NCI-H748 treated with DMSO at 0.1 percent for 48 hours (cell line): ENCODE measurements at regions not wholly inside any gene's neighbourhood (a gene's known extent, or its start where the extent isn't known, plus 50 kb on each side); places are given as distances from the start of the nearest gene placed in this dataset.
A peak's percentile ranks its signal among the peaks of the same experiment; 100 is the strongest.

Source experiments
- DNase-seq: peaks from one replicate; lab custom pipeline; 2025; lab: John Stamatoyannopoulos, UW

DNA sequence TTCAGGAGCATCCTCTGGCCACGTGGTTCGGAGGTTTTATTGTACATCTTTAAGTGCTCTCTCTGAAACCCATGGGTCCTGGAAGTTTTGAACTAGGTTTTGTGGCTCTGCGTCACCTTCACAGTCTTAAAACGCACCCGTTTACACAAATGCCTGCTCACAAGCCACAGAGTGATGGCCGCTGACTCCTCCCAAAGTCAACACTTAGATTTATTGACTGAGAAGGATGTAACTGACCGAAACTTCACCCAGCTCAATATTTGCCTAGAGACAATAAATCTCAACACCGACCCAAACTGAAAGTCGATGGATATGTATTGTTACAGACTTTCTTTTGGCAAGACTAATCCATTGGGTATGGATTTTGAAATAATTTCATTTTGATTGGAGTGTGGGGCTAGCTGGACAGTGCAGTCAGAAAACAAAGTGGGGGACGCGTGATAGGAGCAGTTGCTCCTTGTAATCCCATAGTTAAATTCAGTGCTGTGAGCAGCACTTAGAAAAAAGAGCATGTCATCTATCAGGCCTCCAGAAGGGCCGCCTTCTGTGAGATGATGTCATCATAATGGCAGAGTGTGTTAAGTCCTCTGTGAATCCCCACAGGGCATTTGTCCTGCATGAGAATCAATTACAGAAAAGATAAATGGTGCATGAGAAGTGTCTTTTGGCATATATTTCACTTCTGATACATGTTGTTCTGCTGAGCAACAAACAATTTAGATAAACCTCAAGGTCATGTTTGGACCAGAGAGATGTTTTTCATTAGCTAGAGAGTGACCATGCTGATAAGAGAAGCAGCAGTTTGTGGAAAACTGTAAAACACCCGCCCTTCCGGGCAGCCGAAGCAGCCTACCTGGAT lies 183.7 kb downstream of the INO80D start:
- DNase-seq: peak; percentile 83

DNA sequence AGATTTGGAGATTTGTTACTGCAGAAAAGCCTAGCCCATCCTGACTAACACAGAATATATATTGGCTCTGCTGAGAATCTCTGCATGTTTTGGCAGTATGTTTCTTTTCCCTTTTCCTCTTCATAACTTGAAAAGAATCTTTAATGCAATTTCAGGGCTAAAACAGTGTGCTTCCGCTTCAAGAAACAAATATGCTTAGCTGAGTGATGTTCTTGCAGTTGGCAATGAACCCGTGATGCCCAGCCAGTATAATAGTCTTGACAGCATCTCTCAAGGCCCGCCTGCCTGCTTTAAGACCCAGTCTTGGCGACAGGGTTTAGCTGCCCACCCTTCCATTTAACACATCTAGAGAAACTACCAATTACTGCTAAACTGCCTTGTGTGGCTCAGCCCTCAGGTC lies 184.5 kb downstream of the INO80D start:
- no peak for DNase-seq

DNA sequence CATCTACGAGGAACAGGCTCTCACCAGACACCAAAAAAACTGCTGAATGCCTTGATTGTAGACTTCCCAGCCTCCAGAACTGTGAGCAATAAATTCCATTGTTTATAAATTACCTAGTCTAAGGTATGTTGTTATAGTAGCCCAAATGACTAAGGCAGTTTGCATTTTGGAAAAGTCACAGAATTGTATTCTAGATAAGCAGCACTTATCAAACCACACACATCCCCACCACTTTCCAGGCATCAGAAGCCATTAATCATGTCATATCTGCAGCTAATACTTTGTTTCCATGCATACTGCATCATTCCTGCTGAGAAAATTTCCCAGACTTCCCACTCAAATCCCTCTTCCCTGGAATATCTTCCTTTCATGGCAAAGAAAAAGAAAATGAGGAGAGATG lies 187.2 kb downstream of the INO80D start:
- no peak for DNase-seq

DNA sequence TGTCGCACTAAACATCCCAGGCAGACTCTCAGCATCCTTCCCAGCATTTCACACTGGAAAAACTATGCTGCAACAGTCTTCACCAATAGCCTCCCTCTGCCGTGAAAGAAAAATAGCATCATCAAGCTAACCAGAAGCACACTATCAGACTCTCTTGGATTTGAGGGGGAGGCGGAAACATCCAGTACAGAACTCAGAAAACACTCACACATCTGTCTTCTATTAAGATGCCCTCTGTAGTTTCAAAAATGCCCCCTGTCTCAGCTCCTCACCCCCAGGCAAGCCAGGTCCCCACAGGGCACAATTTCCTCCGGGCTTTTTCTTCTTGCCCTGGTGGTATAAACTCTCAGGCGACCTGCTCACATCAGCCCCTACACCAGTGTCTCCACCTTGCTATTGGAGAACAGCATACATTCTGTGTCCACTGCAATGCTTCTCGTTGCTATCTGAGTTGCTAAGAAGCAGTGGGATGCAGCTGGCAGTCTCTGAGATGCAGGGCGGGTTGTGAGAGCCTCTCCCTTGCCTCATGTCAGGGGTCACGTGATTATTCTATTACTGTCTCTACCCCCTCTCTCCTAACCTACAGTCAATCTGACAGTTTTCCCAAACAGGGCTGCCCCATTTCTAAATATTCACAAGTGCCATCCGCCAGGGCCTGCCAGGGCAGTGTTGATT lies 189.9 kb downstream of the INO80D start:
- DNase-seq: no peak

DNA sequence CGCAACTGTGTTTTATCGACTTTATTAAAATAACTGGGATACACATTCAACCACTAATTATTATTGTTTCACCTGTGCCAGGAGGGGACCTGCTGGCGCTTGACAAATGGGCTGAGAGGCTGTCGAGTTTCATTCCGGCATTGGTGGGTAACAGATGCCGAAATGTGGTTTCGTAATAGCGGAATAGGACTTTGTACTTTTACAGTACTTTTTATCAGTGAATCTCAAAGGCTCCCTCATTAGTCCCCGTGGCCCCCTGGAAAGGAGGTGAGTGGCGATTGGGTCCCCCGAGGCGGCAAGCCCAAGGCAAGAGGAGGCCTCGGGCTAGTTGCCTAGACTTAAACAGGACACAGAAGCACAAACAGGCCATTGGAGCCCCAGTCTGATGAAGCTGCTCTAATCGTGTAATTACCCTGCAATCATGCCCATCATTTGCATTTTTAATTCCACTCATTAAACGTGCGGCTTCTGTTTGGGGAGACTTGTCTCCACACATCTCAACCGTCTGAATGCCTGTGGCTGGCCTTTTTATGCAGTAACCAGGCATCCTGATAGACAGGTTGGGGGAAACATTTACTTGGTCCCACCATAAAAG lies 193.2 kb downstream of the INO80D start:
- DNase-seq: no peak

DNA sequence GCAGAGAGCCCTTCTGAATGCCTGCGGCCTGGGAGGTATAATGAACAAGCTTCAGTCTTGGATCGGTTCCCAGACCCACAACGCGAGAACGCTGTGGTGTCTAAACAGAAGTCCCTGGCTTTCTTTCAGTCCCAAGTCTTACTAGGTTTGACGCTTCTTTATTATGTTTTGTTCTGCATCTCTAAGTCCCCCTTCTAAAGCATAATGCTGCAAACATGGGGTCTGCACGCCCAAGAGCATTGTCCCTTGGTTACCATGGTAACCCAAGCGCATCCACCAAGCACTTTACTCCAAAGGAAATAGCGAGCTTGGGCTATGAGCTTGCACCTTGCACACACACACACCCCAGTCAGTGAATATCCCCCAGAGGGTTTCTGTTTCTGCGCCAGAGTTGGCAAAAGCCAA lies 193.7 kb downstream of the INO80D start:
- peak; percentile 52 for DNase-seq

DNA sequence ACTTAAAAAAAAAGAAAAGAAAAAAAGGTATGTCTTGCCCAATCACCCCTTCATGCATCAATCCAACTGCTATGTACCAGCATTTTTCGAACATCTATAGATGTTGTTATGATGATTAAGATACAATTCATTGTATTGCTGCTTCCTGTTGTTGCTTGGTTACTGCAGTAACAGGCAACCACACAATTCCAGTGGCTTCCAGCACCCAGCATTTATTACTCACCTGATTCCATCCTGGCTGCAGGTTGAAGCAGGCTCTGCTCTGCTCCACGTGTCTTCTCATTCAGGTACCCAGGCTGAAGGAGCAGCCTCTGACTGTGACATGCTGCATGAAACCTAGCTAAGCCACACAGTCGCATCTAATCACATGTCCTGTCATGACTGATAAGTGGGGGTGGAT lies 196.9 kb downstream of the INO80D start:
- DNase-seq: no peak

DNA sequence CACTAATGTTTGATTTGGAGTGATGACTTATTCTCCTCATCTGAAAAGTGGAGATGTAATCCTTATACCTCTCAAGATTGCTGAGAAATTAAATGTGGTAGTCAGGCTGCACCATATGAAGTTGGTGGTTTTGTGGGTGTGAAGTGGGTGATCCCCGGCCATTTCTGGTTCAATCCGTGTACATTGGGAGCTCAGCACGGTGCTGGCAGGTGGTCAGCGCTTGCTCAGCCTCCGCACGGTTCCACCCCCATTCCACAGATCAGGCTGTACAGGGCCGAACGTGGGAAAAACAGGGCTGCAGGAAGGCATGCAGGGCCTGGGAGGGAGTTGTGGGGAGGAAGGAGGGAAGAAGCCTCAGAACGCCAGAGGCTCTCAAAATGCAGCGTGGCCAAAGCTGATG lies 198.3 kb downstream of the INO80D start:
- DNase-seq: no peak

DNA sequence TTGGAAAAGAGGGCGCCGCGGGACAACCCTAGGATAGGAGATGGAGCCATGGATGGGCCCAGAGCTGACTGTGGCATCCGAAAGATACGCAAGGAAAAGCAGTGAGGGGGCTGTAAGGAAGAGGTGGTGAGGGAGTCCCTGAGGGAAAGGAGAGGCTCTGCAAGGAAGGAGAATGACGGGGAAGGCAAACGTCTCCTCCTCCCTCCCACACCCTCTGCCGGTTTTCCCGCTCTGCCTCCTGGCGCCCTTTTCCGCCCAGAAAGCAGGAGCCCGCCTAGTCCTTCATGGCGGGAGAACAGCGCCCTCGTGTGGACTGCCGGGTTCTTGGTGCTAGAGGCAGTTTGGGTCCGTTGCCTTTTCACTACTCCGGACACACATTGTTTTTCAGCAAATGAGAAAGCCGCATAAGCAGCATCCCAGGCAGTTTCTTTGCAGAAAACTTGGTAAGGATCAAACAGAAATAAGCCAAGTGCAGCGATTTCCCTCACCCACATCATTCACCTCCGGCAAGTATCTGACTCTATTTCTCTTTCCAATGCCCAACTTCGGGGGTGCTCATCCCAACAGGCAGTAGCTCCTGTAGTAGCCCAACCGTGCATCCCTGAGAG lies 200.4 kb downstream of the INO80D start:
- DNase-seq: no peak

DNA sequence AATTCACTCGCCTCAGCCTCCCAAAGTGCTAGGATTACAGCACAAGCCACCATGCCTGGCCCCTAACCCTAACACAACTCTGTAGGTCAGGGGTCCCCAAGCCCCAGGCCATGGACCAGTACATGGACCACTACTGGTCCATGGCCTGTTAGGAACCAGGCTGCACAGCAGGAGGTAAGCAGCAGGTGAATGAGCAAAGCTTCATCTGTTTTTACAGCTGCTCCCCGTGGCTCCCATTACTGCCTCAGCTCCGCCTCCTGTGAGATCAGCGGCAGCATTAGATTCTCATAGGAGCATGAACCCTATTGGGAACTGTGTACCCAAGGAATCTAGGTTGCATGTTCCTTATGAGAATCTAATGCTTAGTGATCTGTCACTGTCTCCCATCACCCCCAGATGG lies 201.7 kb downstream of the NRP2 start:
- DNase-seq: no peak

DNA sequence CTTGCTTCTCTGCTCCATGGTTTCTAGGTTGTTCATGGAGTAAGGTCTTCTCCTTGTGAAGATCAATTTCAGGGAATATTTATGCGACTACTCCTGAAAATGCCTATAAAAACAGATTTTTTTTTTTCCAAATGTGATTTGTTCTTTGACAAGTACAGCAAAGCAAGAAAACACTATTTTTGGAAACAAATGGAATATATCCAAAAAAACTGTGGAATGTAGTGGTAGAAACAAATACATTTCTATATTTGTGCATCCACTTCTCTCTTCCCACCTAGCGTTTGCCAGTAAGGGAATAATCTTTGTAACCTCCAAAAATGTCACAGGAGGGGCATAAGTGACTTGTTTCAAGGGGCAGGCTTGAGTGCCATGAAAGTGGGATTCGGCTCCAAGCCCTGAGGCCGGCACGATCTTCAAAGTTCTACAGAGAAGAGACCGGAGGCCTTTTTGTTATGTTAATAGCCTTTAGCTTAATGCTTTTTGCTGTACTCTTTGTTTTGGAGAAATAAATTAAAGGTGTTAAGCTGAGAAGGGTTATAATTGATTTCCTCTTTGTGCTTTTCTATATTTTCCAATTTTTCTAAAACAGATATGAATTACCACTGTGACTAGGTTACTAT lies 200.6 kb downstream of the NRP2 start:
- DNase-seq: no peak

DNA sequence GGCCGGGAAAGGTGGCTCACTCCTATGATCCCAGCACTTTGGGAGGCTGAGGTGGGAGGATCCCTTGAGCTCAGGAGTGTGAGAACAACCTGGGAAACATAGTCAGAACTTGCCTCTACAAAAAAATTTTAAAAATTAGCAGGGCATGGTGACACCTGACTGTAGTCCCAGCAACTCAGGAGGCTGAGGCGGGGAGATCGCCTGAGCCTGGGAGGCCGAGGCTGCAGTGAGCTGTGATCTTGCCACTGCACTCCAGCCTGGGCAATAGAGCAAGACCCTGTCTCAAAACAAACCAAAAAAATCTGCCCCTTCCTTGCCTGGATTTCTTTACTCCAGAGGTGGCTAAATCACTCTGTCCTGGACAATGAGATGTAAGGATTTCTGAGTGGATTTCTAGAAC lies 197.7 kb downstream of the NRP2 start:
- no peak for DNase-seq

DNA sequence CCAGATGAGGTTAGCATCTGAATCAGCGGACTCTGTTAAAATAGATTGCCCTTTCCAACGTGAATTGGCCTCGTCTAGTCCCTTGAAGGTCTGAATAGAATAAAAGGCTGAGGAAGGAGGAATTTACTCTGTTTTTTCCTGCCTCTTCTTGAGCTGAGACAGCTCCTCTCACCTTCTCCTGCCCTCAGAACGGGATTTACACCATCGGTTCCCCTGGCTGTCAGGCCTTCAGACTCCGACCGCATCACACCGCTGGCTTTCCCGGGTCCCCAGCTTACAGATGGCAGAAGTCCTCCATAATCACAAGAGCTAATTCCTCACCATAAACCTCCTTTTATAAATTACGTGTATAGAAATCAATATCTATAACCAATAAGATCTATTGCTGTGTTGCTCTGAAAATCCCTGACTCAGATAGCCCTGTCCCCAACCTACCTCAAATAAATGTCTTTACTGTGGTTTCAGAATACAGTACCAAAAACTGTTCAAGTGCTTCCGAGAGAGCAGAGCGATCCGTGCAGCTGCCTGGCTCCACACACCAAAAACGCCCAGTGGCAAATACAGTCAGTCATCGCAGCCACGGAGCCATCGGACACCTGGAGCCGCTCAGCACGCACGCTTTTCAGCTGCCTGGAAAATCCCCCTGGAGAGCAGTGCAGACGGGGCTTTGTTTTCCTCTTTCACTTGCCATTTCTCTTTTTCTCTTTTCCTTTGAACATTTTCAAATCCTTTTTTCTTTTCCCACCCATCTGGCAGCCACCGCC lies 196.9 kb downstream of the NRP2 start:
- DNase-seq: no peak

DNA sequence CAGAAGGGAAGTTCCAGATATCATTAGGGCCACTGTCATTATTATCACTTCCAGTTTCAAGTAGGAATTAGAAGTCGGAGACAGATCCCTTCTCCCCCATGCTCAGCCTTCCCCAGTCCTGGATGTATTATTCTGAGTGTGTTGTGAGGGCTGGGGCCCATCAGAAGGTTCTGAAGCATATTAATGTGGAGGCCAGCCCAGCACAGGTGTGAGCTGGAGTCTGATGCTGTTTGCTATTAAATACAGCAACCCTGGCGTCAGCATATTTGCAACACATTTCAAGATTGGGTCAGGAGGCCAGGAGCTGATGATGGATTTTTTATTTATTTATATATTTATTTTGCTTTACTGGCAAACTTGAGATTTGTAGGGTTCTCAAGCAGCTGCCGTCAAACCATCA lies 195.2 kb downstream of the NRP2 start:
- no peak for DNase-seq

DNA sequence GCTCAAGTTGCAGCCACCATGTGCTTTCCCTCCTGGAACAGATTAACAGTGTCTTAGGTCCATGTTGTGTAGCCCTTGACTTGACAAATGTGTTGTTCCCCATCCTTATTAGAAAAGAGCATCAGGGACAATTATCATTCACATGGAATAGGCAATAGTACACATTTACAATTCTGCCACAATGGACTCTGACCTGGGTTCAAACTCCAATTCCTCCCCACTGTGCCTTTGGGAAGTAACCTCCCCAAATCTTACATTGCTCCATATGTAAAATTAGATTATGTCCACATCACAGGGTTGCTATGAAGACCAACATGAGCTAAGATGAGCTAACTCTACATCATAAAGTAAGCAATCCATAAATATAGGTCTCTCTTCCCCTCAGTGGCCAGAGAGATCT lies 193.8 kb downstream of the NRP2 start:
- DNase-seq: no peak

DNA sequence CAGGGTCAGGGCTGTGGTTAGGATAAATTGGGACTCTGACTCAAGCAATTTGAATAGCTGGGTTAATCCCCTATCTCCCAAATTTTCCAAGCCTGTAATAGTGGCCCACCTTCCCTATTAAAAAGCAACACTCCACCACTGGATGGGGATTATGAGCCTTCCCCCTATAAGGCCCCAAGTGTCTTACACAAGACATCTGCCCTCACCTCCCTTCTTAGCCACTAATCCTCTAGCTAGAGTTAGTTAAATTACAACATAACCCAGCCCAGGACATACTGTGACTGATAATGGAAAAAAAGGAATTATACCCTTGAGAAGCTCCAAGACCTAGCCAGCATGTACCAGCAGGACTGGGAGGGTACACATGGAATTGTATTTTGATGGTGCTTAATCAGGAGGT lies 190.4 kb downstream of the NRP2 start:
- no peak for DNase-seq

DNA sequence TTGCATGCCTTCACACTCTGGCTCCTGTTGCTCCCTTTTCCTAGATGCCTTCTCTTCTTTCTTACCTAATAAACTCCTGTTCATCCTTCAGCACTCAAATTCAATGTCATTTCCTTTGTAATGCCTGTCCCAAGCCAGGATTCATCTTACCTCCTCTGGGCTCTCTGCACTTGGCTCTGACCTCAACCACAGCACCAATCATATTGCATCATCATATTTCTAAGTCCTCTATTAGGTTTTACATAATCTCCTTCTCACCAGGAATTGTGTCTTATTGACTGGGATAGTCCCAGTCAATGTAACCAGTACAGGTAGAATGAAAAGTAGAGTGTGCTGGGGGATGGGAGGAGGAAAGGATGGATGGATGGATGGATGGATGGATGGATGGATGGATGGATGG lies 187.1 kb downstream of the NRP2 start:
- DNase-seq: no peak

DNA sequence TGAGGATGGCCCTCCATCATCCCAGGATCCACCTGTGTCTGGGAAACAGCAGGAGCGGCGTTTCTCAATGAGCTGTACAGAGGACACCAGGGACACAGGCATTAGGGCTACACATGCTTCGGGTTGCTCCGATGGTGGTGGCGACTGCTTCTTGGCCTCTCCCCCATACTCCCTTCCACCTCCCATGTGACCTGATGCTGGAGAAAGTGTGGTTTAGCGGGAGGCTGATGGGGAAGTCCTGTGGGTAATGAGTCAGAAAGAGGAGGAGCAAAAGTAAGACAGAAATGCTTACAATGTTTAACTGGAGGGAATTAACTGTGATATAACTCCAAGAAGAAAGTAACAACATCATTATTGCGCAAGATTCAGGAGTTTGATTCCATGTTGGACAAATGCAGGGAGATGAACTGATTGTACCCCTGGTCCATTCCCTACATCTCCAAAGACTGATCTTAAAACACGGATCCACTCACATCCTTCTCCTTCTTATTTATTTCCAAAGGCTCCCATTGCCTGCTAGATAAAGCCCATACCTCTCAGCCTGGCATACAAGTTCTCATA lies 186.6 kb downstream of the NRP2 start:
- DNase-seq: no peak

DNA sequence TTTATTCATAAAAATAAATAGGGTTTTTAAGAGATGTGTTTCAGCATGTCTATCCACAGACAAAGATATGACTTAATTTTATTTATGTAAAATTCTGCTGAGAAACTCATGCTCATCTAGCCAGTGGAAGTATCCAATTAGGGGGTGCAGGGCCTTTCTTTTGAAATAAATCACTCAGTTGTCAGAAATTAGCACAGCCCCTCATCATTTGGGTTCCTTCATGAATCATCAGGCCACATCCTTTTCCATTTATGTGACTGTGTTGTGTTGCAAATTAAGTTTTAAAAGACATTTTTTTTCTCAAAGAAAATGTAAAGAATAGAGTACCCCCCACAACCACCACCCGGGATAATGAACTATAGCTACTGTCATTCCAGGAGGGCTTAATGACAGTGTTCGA lies 185.8 kb downstream of the NRP2 start:
- DNase-seq: no peak

DNA sequence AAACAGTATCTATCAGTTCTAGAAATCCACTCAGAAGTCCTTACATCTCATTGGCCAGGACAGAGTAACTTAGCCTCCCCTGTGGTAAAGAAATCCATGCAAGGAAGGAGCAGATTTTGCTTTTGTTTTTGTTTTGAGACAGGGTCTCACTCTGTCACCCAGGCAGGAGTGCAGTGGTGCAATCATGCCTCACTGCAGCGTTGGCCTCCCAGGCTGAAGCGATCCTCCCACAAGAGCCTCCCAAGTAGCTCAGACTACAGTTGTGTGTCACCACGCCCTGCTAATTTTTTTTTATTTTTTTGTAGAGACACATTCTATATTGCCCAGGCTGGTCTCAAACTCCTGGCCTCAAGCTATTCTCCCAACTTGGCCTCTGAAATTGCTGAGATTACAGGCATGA lies 185.1 kb downstream of the NRP2 start:
- DNase-seq: no peak

DNA sequence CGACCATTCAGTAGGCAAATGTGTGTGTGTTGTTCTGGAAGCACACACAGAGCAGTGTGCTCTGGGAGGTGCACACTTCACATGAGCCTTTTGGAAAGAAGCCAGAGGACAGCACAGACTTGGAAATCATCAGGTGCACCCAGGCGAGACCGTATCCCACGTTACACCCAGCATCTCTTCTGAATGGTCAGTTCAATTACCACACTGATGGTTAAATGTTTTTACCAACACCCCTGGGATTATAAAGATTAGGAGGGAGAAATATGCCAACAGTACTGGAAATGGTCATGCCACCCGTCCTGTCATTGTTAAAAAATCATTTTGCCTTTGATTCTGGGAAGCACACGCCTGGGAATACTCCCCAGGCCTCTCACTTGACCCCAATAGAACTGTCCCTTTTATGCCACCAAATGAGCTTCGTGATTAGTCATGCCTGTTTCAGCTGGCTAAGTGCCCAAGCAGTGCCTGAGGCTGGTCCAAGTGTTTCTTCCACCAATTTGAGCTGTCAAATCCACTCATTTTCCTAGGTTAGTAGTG lies 183.7 kb downstream of the NRP2 start:
- peak; percentile 93 for DNase-seq
